ENCODE measurements at regions not wholly inside any gene's neighbourhood (a gene's known extent, or its start where the extent isn't known, plus 50 kb on each side); places are given as distances from the start of the nearest gene placed in this dataset.
"Not testable (repeated sequence)": the region's sequence is repeated elsewhere in the genome, so short reads cannot be mapped to it uniquely, and the experiment has no call there.

DNA sequence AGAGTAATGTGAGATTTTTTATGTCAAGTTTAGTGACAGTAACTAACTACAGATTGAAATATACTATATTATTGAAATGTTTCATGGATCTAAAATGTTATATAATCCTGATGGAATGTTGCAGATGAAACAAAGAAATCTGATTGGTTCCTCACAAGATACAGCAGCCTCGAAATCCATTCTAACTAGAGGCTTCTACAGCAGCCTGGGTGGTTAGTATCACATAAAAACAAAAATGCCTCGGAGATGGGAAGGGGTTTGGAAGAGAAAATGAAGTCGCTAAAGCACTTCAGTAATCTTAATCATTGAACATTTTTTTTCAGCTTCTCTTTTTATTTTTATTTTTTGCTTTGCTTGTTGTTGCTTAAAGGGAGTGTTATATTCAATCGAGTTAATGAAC lies 75.2 kb downstream of the TANC2 start:
- H3K9ac ChIP-seq (ENCODE audit: insufficient read length, low read depth): no peak overlapping the region
- DNase-seq (ENCODE audit: low read depth, low spot score): no peak
- no peaks in the 10 kb centered on the region for H3K27me3 ChIP-seq (ENCODE audit: insufficient read depth, insufficient read length)
- H3K4me3 ChIP-seq (ENCODE audit: insufficient read length, low read depth): no peak overlapping the region
- TF ChIP-seq ZNF274 (IDR thresholded peaks at IDR 0.05; ENCODE audit: low read depth, low read length) (no peak), YY1 (IDR thresholded peaks at IDR 0.05; ENCODE audit: insufficient read depth, insufficient read length) (no peak), SUZ12 (IDR thresholded peaks at IDR 0.05; ENCODE audit: extremely low read depth, insufficient read depth, insufficient read length) (no peak)
- H3K9me3 ChIP-seq (ENCODE audit: insufficient read depth, low read length): no peaks in the 10 kb centered on the region
- H3K36me3 ChIP-seq (ENCODE audit: insufficient read depth, insufficient read length, low read length): no peaks in the 10 kb centered on the region
- H3K4me1 ChIP-seq (ENCODE audit: insufficient read depth, insufficient read length): no peaks in the 10 kb centered on the region

DNA sequence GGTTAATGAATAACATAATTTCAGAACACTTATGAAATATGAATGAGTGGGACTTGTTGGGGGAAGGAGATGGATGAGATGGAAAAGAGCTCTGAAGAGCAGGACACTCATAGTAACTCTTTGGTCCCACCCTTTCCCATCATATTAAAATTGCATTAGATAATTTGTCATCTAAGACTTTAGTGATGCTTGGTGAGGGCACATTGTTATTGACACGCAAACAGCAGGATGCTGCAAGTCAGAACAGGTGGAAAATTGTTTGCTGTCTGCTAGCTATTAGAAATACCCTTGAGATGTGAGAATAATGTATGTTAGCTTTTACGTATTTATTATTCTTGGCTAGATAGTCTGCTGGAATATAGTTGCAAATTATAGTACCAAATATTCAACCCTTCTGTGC lies 75.7 kb downstream of the TANC2 start:
- H3K36me3 ChIP-seq (ENCODE audit: insufficient read depth, insufficient read length, low read length): no peaks in the 10 kb centered on the region
- no peak overlapping the region for H3K9ac ChIP-seq (ENCODE audit: insufficient read length, low read depth)
- no peak overlapping the region for H3K4me3 ChIP-seq (ENCODE audit: insufficient read length, low read depth)
- no peaks in the 10 kb centered on the region for H3K9me3 ChIP-seq (ENCODE audit: insufficient read depth, low read length)
- no peaks in the 10 kb centered on the region for H3K27me3 ChIP-seq (ENCODE audit: insufficient read depth, insufficient read length)
- no peak for DNase-seq (ENCODE audit: low read depth, low spot score)
- H3K4me1 ChIP-seq (ENCODE audit: insufficient read depth, insufficient read length): no peaks in the 10 kb centered on the region
- TF ChIP-seq ZNF274 (IDR thresholded peaks at IDR 0.05; ENCODE audit: low read depth, low read length) (no peak), SUZ12 (IDR thresholded peaks at IDR 0.05; ENCODE audit: extremely low read depth, insufficient read depth, insufficient read length) (no peak), YY1 (IDR thresholded peaks at IDR 0.05; ENCODE audit: insufficient read depth, insufficient read length) (no peak)

- no peak overlapping the region for H3K4me3 ChIP-seq (ENCODE audit: insufficient read length, low read depth)
- no peaks in the 10 kb centered on the region for H3K9me3 ChIP-seq (ENCODE audit: insufficient read depth, low read length)
- no peaks in the 10 kb centered on the region for H3K36me3 ChIP-seq (ENCODE audit: insufficient read depth, insufficient read length, low read length)
- no peaks in the 10 kb centered on the region for H3K27me3 ChIP-seq (ENCODE audit: insufficient read depth, insufficient read length)
- no peaks in the 10 kb centered on the region for H3K4me1 ChIP-seq (ENCODE audit: insufficient read depth, insufficient read length)
- H3K9ac ChIP-seq (ENCODE audit: insufficient read length, low read depth): no peak overlapping the region
- TF ChIP-seq SUZ12 (IDR thresholded peaks at IDR 0.05; ENCODE audit: extremely low read depth, insufficient read depth, insufficient read length): no peak
- no peak for TF ChIP-seq ZNF274 (IDR thresholded peaks at IDR 0.05; ENCODE audit: low read depth, low read length)
- no peak for TF ChIP-seq YY1 (IDR thresholded peaks at IDR 0.05; ENCODE audit: insufficient read depth, insufficient read length)
- no peak for DNase-seq (ENCODE audit: low read depth, low spot score)
Measured at GRCh38 chr17:63042256-63042812, 76.3 kb downstream of the TANC2 start.

- not testable (repeated sequence) for H3K9me3 ChIP-seq (ENCODE audit: insufficient read depth, low read length); H3K4me1 ChIP-seq (ENCODE audit: insufficient read depth, insufficient read length); H3K27me3 ChIP-seq (ENCODE audit: insufficient read depth, insufficient read length); H3K36me3 ChIP-seq (ENCODE audit: insufficient read depth, insufficient read length, low read length); H3K9ac ChIP-seq (ENCODE audit: insufficient read length, low read depth); H3K4me3 ChIP-seq (ENCODE audit: insufficient read length, low read depth); DNase-seq (ENCODE audit: low read depth, low spot score)
Measured at GRCh38 chr17:63057560-63057959, 91.5 kb downstream of the TANC2 start.

GRCh38 chr17:63066158-63066813 lies 100.3 kb downstream of the TANC2 start:
- Histone ChIP-seq H3K27me3 (ENCODE audit: insufficient read depth, insufficient read length) (no peaks in the 10 kb centered on the region), H3K9ac (ENCODE audit: insufficient read length, low read depth) (no peak overlapping the region), H3K4me1 (ENCODE audit: insufficient read depth, insufficient read length) (no peaks in the 10 kb centered on the region), H3K9me3 (ENCODE audit: insufficient read depth, low read length) (no peaks in the 10 kb centered on the region), H3K36me3 (ENCODE audit: insufficient read depth, insufficient read length, low read length) (no peaks in the 10 kb centered on the region), H3K4me3 (ENCODE audit: insufficient read length, low read depth) (no peak overlapping the region)
- no peak for TF ChIP-seq YY1 (IDR thresholded peaks at IDR 0.05; ENCODE audit: insufficient read depth, insufficient read length)
- no peak for TF ChIP-seq SUZ12 (IDR thresholded peaks at IDR 0.05; ENCODE audit: extremely low read depth, insufficient read depth, insufficient read length)
- no peak for TF ChIP-seq ZNF274 (IDR thresholded peaks at IDR 0.05; ENCODE audit: low read depth, low read length)
- no peak for DNase-seq (ENCODE audit: low read depth, low spot score)

GRCh38 chr17:63069245-63069644 lies 103.2 kb downstream of the TANC2 start:
- no peak for DNase-seq (ENCODE audit: low read depth, low spot score)
- TF ChIP-seq SUZ12 (IDR thresholded peaks at IDR 0.05; ENCODE audit: extremely low read depth, insufficient read depth, insufficient read length): no peak

DNA sequence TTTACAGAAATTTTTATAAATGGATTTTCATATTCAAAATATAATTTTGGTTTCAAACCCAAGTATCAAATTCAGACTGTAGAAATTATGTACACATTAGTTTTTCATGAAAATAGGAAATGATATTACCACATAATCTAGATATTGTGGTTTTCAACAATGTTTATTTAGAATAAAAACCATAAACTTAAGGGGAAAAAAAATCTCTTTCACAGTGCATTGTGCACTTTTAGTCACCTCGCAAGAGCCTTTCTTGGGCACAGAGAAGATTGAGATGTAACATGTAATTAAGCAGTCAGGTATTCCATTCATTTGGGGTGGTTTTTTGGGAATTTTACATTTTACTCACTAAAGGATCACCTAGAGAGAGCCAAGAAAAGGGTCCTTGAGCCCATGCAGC lies 104.0 kb downstream of the TANC2 start:
- Histone ChIP-seq H3K4me1 (ENCODE audit: insufficient read depth, insufficient read length) (no peaks in the 10 kb centered on the region), H3K27me3 (ENCODE audit: insufficient read depth, insufficient read length) (no peaks in the 10 kb centered on the region), H3K36me3 (ENCODE audit: insufficient read depth, insufficient read length, low read length) (no peaks in the 10 kb centered on the region), H3K4me3 (ENCODE audit: insufficient read length, low read depth) (no peak overlapping the region), H3K9ac (ENCODE audit: insufficient read length, low read depth) (no peak overlapping the region), H3K9me3 (ENCODE audit: insufficient read depth, low read length) (no peaks in the 10 kb centered on the region)
- DNase-seq (ENCODE audit: low read depth, low spot score): no peak
- no peak for TF ChIP-seq ZNF274 (IDR thresholded peaks at IDR 0.05; ENCODE audit: low read depth, low read length)
- TF ChIP-seq YY1 (IDR thresholded peaks at IDR 0.05; ENCODE audit: insufficient read depth, insufficient read length): no peak
- no peak for TF ChIP-seq SUZ12 (IDR thresholded peaks at IDR 0.05; ENCODE audit: extremely low read depth, insufficient read depth, insufficient read length)

More at GRCh38 chr17:63069245-63069644, 103.2 kb downstream of the TANC2 start:
- no peaks in the 10 kb centered on the region for H3K9me3 ChIP-seq (ENCODE audit: insufficient read depth, low read length)
- H3K4me1 ChIP-seq (ENCODE audit: insufficient read depth, insufficient read length): no peaks in the 10 kb centered on the region
- H3K27me3 ChIP-seq (ENCODE audit: insufficient read depth, insufficient read length): no peaks in the 10 kb centered on the region
- no peaks in the 10 kb centered on the region for H3K36me3 ChIP-seq (ENCODE audit: insufficient read depth, insufficient read length, low read length)
- H3K9ac ChIP-seq (ENCODE audit: insufficient read length, low read depth): no peak overlapping the region
- no peak overlapping the region for H3K4me3 ChIP-seq (ENCODE audit: insufficient read length, low read depth)

All from NT2/D1 (cell line).